ENCODE measurements at regions not wholly inside any gene's neighbourhood (a gene's known extent, or its start where the extent isn't known, plus 50 kb on each side); places are given as distances from the start of the nearest gene placed in this dataset.

GRCh38 chr14:62626416-62626815, 418.8 kb downstream of the KCNH5 start:
- no peaks in the 10 kb centered on the region for H3K4me1 ChIP-seq (ENCODE audit: control insufficient read depth, insufficient read depth, low read length)
- H3K36me3 ChIP-seq (ENCODE audit: control insufficient read depth in 2 of 2, insufficient read depth in 2 of 2, low read length in 2 of 2), result no peaks in the 10 kb centered on the region
- no peaks in the 10 kb centered on the region for H3K27me3 ChIP-seq (ENCODE audit: control insufficient read depth in 1 of 2, insufficient read depth in 2 of 2, low read length in 2 of 2)
- H3K27ac ChIP-seq (ENCODE audit: low read length), result no peak overlapping the region
- H3K9me3 ChIP-seq (ENCODE audit: control insufficient read depth in 2 of 2, low read length in 2 of 2), result peaks cover 0 to 3% of the 10 kb centered on the region in 2 donors
- no peak overlapping the region for H3K4me3 ChIP-seq (ENCODE audit: low read length in 2 of 2)
- no peak overlapping the region for H3K9ac ChIP-seq (ENCODE audit: low read length in 2 of 2)

GRCh38 chr14:62629176-62629725, 416.0 kb downstream of the KCNH5 start:
- Histone ChIP-seq H3K9me3 (ENCODE audit: control insufficient read depth in 2 of 2, low read length in 2 of 2) (peaks cover 0 to 3% of the 10 kb centered on the region in 2 donors), H3K27me3 (ENCODE audit: control insufficient read depth in 1 of 2, insufficient read depth in 2 of 2, low read length in 2 of 2) (no peaks in the 10 kb centered on the region), H3K4me3 (ENCODE audit: low read length in 2 of 2) (no peak overlapping the region), H3K36me3 (ENCODE audit: control insufficient read depth in 2 of 2, insufficient read depth in 2 of 2, low read length in 2 of 2) (no peaks in the 10 kb centered on the region), H3K4me1 (ENCODE audit: control insufficient read depth, insufficient read depth, low read length) (no peaks in the 10 kb centered on the region), H3K27ac (ENCODE audit: low read length) (no peak overlapping the region), H3K9ac (ENCODE audit: low read length in 2 of 2) (no peak overlapping the region)

- no peaks in the 10 kb centered on the region for H3K4me1 ChIP-seq (ENCODE audit: control insufficient read depth, insufficient read depth, low read length)
- no peaks in the 10 kb centered on the region for H3K9me3 ChIP-seq (ENCODE audit: control insufficient read depth in 2 of 2, low read length in 2 of 2)
- no peak overlapping the region for H3K4me3 ChIP-seq (ENCODE audit: low read length in 2 of 2)
- H3K27ac ChIP-seq (ENCODE audit: low read length), result no peak overlapping the region
- H3K36me3 ChIP-seq (ENCODE audit: control insufficient read depth in 2 of 2, insufficient read depth in 2 of 2, low read length in 2 of 2), result no peaks in the 10 kb centered on the region
- H3K9ac ChIP-seq (ENCODE audit: low read length in 2 of 2), result no peak overlapping the region
- no peaks in the 10 kb centered on the region for H3K27me3 ChIP-seq (ENCODE audit: control insufficient read depth in 1 of 2, insufficient read depth in 2 of 2, low read length in 2 of 2)
These were observed 414.1 kb downstream of the KCNH5 start for GRCh38 chr14:62631176-62631575.

- no peaks in the 10 kb centered on the region for H3K36me3 ChIP-seq (ENCODE audit: control insufficient read depth in 2 of 2, insufficient read depth in 2 of 2, low read length in 2 of 2)
- no peaks in the 10 kb centered on the region for H3K27me3 ChIP-seq (ENCODE audit: control insufficient read depth in 1 of 2, insufficient read depth in 2 of 2, low read length in 2 of 2)
- H3K9me3 ChIP-seq (ENCODE audit: control insufficient read depth in 2 of 2, low read length in 2 of 2), result no peaks in the 10 kb centered on the region
- H3K4me1 ChIP-seq (ENCODE audit: control insufficient read depth, insufficient read depth, low read length), result no peaks in the 10 kb centered on the region
- H3K4me3 ChIP-seq (ENCODE audit: low read length in 2 of 2), result no peak overlapping the region
- no peak overlapping the region for H3K27ac ChIP-seq (ENCODE audit: low read length)
- no peak overlapping the region for H3K9ac ChIP-seq (ENCODE audit: low read length in 2 of 2)
These were observed 412.5 kb downstream of the KCNH5 start for GRCh38 chr14:62632771-62633170.

DNA sequence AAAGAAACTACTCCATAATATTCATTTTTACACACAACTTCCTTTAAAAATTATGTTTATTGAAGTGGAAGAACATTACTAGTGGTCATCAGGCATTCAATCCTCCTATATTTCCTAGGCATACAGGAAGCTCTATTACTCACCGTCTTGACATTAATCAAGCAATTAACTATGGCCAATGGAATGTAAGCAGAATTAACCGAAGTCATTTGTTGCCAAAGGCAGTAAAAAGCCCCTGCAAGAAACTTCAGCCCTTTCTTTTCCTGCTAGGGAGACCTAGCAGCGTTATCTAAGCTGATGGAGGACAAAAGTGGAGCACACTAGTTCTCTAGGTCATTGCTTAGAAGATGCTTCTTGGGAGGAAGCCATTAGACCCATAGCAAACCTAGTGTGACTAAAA, 399.6 kb downstream of the KCNH5 start:
- Histone ChIP-seq H3K4me1 (ENCODE audit: control insufficient read depth, insufficient read depth, low read length) (no peaks in the 10 kb centered on the region), H3K27ac (ENCODE audit: low read length) (no peak overlapping the region), H3K9me3 (ENCODE audit: control insufficient read depth in 2 of 2, low read length in 2 of 2) (no peaks in the 10 kb centered on the region), H3K27me3 (ENCODE audit: control insufficient read depth in 1 of 2, insufficient read depth in 2 of 2, low read length in 2 of 2) (no peaks in the 10 kb centered on the region), H3K4me3 (ENCODE audit: low read length in 2 of 2) (no peak overlapping the region), H3K9ac (ENCODE audit: low read length in 2 of 2) (no peak overlapping the region), H3K36me3 (ENCODE audit: control insufficient read depth in 2 of 2, insufficient read depth in 2 of 2, low read length in 2 of 2) (no peaks in the 10 kb centered on the region)

Measured in stomach smooth muscle (tissue), 2 donors.